LNCAP (cell line): ENCODE measurements at regions not wholly inside any gene's neighbourhood (a gene's known extent, or its start where the extent isn't known, plus 50 kb on each side); places are given as distances from the start of the nearest gene placed in this dataset.

Experiments
- TF ChIP-seq, protein P1 (sequence below): fragments of 450-650 bp; IDR thresholded peaks from 2 replicates; pipeline ENCODE4 v1.5.1; 2017; ENCODE audit warnings: mild to moderate bottlenecking

DNA sequence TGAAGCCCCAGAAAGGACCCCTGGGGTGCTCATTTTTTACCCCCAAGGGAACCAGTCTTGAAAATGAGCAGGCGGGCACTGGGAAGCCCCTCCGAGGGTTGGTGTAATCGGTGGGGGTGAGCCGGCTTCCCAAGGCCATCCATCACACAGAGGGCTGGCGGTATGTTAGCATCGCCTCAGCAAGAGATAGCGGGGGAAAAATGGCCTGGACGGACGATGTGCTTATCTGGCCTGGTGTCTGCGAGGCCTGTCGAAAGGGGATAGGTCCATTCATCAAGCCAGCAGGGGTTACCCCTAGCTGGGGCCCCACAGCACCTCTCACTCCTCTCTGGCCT lies 188.9 kb downstream of the IRF8 start:
- TF ChIP-seq, protein P1, sequence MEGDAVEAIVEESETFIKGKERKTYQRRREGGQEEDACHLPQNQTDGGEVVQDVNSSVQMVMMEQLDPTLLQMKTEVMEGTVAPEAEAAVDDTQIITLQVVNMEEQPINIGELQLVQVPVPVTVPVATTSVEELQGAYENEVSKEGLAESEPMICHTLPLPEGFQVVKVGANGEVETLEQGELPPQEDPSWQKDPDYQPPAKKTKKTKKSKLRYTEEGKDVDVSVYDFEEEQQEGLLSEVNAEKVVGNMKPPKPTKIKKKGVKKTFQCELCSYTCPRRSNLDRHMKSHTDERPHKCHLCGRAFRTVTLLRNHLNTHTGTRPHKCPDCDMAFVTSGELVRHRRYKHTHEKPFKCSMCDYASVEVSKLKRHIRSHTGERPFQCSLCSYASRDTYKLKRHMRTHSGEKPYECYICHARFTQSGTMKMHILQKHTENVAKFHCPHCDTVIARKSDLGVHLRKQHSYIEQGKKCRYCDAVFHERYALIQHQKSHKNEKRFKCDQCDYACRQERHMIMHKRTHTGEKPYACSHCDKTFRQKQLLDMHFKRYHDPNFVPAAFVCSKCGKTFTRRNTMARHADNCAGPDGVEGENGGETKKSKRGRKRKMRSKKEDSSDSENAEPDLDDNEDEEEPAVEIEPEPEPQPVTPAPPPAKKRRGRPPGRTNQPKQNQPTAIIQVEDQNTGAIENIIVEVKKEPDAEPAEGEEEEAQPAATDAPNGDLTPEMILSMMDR = no peak

DNA sequence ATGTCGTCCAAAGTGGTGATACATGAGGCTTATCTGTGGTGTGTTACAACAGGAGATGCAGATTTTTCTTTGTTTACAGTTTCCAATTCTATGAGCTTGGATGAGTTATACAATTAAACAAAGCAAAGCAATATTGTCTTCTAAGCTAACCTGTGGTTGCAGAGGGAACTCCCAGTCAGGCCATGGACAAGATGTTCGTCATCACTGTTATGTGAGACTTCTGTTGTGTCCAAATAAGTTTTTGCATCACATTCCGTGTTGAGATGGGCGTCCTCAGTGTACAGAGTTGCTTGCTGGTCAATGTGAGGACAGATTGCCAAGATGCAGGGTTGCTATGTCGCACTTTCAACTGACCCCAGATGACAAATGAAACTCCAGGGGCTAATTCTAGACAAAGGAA lies 189.3 kb downstream of the IRF8 start:
- TF ChIP-seq, protein P1 = no peak

DNA sequence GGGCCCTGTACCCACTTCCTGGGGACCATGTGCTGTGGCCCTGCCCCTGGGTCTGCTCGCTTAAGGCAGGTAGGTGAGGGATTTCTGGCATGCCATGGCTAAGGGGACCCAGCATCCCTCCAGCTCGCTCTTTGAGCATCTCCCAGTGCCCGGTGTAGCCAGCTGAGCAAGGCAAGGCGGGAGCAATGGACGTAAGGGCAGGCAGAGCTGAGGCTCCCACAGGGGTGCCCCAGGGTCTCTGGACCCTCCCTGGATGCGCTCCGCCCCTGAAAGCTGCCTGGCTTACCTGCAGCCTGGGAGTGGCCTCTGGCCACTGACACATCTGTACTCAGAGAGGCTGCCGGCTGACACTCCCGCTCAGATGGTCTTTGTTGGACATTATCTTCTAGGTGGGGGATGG lies 189.9 kb downstream of the IRF8 start:
- TF ChIP-seq, protein P1 = no peak

DNA sequence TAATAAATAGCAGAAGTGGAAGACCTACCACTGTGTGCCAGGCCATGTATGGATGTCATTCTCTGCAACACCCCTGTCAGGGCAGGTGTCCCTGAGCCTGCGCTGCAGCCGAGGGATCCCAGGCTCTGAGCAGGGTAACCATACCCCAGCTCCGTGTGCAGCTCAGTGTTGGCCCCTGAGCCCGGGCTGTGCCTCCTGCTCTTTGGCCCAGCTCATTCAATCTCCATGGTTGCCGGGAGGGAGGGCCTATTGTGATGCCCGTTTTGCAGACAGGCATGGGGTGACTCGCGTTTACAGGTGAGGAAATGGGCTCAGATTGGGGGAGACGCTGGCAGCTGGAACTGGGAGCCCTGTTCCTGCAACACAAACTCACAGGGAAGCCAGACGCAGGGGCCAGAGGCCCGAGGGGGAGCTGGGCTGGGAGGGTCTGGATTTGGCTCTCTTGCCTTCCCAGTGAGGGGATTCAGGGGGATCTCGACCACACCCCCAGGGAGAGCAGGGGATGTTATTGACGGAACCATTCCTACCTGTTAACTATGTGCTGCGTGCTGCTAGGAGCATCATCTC lies 190.5 kb downstream of the IRF8 start:
- TF ChIP-seq, protein P1 = no peak

DNA sequence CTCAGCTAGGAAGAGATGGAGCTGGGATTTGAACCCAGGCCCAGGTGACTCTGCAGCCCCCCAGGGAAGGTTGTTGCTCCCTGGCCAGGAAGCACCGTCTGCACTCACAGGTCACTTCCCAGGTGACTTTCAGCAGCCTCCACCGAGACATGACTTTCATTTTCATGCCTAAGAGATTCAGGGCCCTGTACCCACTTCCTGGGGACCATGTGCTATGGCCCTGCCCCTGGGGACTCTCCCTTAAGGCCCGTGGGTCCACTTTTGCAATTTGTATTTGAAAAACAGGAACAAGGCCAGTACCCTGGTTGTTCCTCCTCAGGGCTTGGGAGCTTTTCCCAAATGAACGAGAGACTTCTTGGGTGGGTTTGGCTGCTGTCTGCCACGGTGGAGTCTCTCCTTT lies 191.0 kb downstream of the IRF8 start:
- TF ChIP-seq, protein P1 = no peak

DNA sequence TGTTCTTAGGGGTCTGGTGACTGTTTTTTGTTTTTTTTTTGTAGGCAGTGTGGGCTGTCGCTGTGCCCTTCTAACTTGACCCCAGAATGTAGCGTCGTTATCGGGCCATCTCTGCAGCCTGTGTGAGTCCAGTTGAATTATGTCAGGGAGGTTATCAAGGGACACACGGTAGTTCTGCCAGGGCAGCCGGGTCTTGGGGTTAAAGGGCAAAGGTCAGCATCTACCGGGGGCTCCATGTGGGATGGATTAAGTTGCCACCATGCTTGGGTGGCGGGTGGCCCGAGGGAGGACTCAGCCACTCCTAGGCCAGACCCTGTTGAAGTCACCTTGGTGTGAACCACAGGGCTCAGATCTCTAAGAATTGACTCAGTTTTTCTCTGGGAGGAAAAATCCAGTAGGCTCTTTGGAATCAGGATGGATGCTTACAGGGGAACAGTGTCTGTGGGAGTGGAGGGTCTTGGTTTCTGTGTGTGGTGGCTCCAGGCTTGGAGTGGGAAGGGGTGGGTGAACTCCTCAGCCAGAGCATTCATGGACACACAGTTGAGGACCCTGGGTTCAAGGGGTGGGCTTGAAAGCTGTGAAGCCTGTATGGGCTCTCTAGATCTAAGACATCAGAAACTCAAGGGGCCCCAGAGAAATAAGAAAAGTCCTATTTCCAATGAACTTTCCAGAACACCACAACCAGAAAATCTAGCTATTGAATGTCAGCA lies 191.7 kb downstream of the IRF8 start:
- TF ChIP-seq, protein P1 = no peak

DNA sequence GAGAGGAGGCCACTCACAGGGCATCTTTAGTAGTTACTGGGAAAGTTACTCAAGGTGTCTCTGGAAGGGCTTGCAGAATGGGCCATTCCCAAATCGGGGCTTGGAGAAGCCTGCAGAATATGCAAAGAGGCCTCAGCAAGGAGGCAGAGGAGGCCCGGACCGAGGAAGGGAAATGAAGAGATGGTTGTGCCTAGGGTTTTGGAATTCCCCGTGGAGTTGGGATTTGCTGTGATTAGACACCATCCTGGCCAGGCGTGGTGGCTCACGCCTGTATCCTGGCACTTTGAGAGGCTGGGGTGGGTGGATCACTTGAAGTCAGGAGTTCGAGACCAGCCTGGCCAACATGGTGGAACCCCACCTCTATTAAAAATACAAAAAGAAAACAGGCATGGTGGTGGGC lies 193.0 kb downstream of the IRF8 start:
- TF ChIP-seq, protein P1 = no peak
